Activated CD4-positive, alpha-beta T cell treated with anti-CD3 and anti-CD28 coated beads, Interleukin-2, Interleukin-4, amounts not matched to agents 100 ng/mL and 50 ng/mL, durations not matched to agents 16 hours and 8 hours (primary cell): ENCODE measurements at regions not wholly inside any gene's neighbourhood (a gene's known extent, or its start where the extent isn't known, plus 50 kb on each side); places are given as distances from the start of the nearest gene placed in this dataset.
"Not testable (repeated sequence)": the region's sequence is repeated elsewhere in the genome, so short reads cannot be mapped to it uniquely, and the experiment has no call there.

Source experiments
- DNase-seq: peaks from one replicate; pipeline ENCODE4 v3.0.0-alpha.2; 2020; ENCODE audit warnings: low spot score

GRCh38 chr2:41170589-41170988, 718.7 kb upstream of the SLC8A1 start:
- DNase-seq: no peak

GRCh38 chr2:41180387-41180786, 728.5 kb upstream of the SLC8A1 start:
- DNase-seq: no peak

- no peak for DNase-seq
These were observed 731.1 kb upstream of the SLC8A1 start for GRCh38 chr2:41182961-41183360.

- DNase-seq: no peak
These were observed 735.7 kb upstream of the SLC8A1 start for GRCh38 chr2:41187376-41188122.

- no peak for DNase-seq
These were observed 742.3 kb upstream of the SLC8A1 start for GRCh38 chr2:41194230-41194629.

GRCh38 chr2:41197781-41198180, 745.9 kb upstream of the SLC8A1 start:
- DNase-seq: no peak

- DNase-seq: no peak
These were observed 747.4 kb upstream of the SLC8A1 start for GRCh38 chr2:41199334-41199733.

GRCh38 chr2:41204315-41204714, 752.4 kb upstream of the SLC8A1 start:
- DNase-seq: no peak

- DNase-seq: no peak
These were observed 754.1 kb upstream of the SLC8A1 start for GRCh38 chr2:41206004-41206403.

GRCh38 chr2:41207578-41207977, 755.7 kb upstream of the SLC8A1 start:
- no peak for DNase-seq

- DNase-seq: not testable (repeated sequence)
These were observed 758.1 kb upstream of the SLC8A1 start for GRCh38 chr2:41210030-41210429.

GRCh38 chr2:41216978-41217377, 765.1 kb upstream of the SLC8A1 start:
- no peak for DNase-seq

GRCh38 chr2:41222593-41222992, 770.7 kb upstream of the SLC8A1 start:
- DNase-seq: no peak

GRCh38 chr2:41234093-41234492, 782.2 kb upstream of the SLC8A1 start:
- DNase-seq: no peak

GRCh38 chr2:41241325-41242000, 789.6 kb upstream of the SLC8A1 start:
- DNase-seq: no peak

- no peak for DNase-seq
These were observed 790.1 kb upstream of the SLC8A1 start for GRCh38 chr2:41242001-41242331.

- DNase-seq: no peak
These were observed 779.7 kb upstream of the PKDCC start for GRCh38 chr2:41267929-41268659.

GRCh38 chr2:41283079-41283775, 764.6 kb upstream of the PKDCC start:
- DNase-seq: no peak

GRCh38 chr2:41293491-41293890, 754.3 kb upstream of the PKDCC start:
- DNase-seq: no peak

- DNase-seq: no peak
These were observed 753.5 kb upstream of the PKDCC start for GRCh38 chr2:41294331-41294730.

GRCh38 chr2:41313082-41313481, 734.7 kb upstream of the PKDCC start:
- DNase-seq: no peak

GRCh38 chr2:41314511-41315070, 733.2 kb upstream of the PKDCC start:
- DNase-seq: no peak
